ENCODE measurements at regions not wholly inside any gene's neighbourhood (a gene's known extent, or its start where the extent isn't known, plus 50 kb on each side); places are given as distances from the start of the nearest gene placed in this dataset.

DNA sequence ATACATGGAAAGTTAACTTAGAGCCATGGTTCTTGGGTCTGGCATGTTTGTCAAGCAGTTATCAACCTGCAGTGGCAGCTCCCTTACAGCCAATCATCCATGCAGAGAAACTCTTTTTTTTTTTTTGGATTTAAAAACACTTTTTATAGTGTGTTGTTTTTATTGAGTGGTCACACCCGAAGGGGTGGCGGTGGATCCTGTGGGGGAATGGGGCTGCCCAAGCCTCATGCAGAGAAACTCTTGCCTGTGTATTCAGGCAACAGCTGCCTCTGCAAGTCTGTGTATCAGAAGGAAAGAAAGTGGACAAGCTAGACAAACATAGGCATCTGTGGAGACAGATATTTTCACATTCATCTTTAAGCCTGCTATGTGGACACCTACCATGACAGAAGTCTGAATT is 104.8 kb downstream of the GLUL start:
- TF ChIP-seq, protein P1, sequence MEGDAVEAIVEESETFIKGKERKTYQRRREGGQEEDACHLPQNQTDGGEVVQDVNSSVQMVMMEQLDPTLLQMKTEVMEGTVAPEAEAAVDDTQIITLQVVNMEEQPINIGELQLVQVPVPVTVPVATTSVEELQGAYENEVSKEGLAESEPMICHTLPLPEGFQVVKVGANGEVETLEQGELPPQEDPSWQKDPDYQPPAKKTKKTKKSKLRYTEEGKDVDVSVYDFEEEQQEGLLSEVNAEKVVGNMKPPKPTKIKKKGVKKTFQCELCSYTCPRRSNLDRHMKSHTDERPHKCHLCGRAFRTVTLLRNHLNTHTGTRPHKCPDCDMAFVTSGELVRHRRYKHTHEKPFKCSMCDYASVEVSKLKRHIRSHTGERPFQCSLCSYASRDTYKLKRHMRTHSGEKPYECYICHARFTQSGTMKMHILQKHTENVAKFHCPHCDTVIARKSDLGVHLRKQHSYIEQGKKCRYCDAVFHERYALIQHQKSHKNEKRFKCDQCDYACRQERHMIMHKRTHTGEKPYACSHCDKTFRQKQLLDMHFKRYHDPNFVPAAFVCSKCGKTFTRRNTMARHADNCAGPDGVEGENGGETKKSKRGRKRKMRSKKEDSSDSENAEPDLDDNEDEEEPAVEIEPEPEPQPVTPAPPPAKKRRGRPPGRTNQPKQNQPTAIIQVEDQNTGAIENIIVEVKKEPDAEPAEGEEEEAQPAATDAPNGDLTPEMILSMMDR (IDR thresholded peaks at IDR 0.05) = no peak
- TF ChIP-seq EP300 (IDR thresholded peaks at IDR 0.05; ENCODE audit: low read depth) = no peak
